Stimulated activated CD4-positive, alpha-beta T cell treated with anti-CD3 and anti-CD28 coated beads, Interleukin-4, amount 100 ng/mL, for 4 hours (primary cell): ENCODE measurements at regions not wholly inside any gene's neighbourhood (a gene's known extent, or its start where the extent isn't known, plus 50 kb on each side); places are given as distances from the start of the nearest gene placed in this dataset.

Experiments
- DNase-seq, 2 experiments: peaks; one replicate each; pipeline ENCODE4 v3.0.0-alpha.2; 2020

DNA sequence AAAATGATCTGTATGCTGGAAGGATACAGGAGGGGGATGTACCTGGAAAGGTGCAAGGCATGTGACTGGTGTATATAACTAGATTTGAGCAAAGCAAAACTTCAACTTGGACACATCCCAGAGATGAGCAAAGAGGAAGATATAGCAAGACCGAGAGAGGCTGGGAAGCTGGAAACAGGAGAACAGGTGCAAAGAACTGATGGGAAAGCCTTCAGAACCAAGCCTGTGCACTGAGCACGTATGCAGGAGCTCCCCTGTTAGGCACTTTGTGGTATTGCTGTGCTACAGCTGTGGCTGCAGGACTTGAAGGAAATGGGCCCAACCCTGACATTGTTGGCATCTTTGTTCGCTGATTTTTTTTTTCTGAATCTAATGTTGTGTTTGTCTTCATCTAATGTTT is 120.7 kb upstream of the PWP1 start:
- no peak for DNase-seq

DNA sequence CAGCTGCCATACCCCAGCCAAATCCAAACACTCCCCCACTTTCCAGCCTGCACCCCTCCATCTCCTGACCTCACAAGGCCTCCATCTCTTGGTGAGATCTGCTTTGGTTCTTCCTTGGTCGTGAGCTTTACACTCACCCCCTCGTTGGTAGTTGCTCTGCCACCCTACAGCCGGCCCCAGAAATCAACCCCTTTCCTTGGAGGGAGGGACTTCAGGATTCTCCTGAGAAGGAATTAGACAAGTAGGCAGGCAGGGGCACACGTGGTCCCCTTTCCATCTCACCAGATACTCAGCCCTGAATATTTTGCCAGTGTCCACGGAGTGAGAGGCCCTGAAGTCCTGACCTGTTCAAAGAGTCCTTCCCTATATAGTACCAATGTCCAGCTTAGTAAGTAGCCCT is 120.0 kb upstream of the PWP1 start:
- no peak for DNase-seq

DNA sequence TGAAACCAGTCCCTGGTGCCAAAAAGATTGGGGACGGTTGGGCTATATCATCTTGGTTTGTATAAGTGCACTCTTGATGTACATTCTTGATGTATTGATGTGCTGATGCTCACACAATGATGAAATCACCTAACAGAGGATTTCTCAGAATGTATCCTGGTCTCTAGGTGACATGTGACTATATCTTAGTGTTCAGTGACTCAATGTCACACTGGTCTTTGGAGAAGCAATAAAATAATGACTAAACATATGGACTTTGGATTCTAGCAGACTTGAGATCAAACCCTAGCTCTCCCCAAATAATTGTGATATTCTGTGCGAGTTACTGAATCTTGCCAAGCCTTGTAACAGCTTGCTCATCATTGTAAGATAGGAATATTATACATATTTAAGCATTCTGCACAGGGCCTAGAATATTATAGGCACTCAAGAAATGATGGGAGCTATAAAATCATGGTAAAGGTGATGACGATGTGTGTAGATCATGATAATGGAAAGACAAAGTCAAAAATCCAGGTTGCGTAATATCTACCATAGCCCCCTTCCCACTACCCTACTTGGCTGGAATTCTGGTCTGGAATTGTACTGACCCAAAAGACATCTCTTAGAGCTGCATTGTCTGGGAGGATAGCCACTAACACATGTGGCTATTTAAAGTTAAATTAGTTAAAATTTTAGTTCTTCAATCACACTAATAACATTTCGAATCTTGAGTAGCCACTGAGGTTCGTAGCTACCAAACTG is 117.6 kb upstream of the PWP1 start:
- DNase-seq: no peak

DNA sequence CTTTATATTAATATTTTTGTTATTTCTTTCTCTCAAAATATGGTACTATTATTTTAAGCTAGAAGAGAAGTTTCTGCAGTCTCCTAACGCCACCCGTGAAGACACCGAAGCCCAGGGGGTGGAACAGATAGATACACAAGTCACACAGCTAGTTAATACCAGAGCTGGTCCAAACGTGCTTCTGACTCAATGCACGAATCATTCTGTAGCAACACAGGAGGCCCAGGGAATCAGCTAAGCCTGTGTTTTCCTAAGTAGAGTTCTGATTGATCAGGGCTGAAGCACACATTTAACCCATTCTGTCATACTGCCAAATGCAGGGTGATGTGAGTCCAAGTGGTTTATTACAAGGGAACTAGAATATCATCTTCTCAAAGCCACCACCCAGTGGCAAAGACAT is 116.9 kb upstream of the PWP1 start:
- DNase-seq: no peak

DNA sequence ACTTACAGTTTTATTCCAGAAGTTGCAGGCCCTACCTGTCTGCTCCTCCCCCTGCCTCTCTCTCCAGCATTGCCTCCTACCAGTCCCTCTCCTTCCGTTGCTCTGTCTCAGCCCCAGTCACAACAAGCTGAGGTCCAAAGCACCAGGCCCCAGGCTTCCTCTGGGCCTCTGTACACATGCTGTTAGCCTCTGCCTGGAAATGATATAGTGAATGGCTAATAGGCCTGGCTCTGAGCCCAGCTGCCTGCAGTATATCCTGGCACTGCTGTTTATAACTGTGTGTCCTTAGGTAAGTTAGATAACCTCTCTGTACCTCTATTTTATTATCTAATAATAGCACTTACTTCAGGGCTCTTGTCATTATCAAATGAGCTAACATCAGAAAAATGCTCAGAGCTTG is 114.9 kb upstream of the PWP1 start:
- no peak for DNase-seq

DNA sequence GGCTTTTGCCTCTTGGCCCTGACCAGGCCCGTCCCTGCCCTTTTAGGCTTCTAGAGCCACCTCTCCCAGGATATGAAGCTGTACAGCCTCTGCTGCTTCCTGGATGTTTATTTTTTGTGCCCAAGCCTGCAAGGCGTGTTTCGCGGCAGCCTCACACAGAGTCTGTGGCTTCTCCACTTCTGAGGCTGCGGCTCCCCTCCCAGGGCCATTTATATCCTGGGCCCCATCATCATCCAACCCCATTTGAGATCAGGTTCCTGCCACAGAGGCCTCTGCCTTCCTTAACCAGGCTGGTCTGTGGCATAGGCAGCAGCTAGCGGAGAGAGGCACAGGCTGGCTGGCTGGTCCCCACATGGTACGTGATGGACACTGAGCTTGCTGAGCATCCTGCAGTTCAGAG is 114.1 kb upstream of the PWP1 start:
- DNase-seq: no peak

DNA sequence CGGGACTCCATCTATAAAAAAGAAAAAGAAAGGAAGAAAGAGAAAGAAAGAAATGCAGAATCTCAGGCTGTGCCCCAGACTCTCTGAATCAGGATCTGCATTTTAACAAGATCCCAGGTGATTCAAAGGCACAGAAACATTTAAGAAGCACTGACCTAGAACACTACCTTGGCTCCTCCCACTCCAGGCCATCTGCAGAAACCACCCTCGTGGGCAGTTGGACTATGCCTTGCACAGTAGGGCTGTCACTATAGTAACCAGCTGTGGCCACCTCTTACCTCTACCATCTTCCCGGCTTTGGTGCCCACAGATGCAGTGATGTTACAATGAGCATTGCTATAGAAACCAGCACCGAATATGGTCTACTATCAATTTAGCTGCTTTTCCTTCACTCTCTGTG is 110.9 kb upstream of the PWP1 start:
- no peak for DNase-seq

DNA sequence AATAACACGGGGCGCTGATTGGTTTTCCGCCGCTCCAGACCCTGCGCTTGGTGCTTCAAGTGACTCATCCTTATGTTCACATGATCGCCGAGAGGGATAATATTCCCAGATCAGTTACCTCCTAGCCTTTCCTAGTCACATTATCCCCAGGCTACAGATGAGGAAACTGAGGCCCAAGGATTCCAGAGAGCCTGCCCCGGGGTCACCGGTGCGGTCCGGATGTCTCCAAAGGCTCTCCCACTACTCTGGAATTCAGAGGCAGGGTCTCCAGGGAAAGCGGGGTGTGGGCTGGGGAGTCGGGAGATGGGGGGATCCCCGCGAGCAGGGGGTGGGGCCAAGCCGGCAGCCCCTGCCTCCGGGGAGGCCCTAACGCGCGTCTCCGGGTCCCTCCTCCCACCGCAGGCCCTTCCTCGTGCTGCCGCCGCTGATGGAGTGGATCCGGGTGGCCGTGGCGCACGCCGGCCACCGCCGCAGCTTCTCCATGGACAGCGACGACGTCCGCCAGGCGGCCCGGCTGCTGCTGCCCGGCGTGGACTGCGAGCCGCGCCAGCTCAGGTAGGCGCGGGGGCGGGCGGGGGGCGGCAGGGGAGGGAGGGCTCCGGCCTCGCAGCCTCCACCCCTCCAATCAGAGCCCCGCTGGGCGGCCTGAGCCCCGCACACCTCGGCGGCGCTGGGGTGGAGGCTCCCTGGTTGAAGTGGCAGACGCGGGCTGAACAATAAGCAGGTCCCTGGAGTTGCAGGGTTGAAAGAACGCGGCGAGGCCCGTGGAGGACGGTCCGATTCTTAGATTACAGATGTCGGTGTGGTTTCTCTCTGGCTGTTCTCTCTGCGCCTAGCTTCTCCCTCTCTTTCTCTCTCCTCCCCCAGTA is 104.6 kb upstream of the PWP1 start:
- no peak for DNase-seq

DNA sequence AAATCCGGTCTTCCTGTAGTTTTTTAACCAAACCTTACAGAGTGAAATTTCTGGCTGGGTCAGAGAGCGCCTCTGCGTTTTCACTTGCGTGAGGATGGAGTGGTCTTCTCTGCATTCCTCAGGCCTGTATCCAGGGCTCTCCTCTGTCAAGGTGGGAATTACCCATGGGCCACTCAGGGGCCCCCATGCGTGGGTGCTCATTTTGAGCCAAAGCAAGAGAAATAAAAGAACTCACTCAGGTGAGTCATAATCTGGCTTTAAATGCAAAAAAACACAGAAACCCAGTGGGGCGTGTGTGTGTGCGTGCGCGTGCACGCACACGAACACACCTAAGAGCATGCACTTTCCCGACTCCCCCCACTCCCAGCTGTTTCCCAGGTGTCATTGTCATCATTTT is 104.0 kb upstream of the PWP1 start:
- DNase-seq: no peak

DNA sequence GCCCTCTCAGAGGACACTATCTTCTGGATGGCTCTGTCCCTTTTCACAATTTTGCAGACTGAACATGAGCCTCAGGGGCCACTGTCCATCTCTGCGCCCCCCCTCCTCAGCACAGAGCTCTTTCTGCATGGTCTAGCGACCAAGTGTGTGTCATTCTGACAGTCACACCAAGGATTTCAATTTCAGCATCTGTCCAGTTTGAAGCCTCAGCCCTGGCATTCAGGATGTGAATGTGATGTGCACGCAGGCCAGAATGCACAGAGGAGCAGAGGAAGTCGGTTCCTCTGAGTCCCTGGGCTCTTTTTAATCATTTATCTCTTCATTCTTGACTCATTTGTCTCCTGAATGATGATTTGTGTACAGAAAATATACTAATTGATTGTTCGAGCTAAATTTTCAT is 102.0 kb upstream of the PWP1 start:
- no peak for DNase-seq

DNA sequence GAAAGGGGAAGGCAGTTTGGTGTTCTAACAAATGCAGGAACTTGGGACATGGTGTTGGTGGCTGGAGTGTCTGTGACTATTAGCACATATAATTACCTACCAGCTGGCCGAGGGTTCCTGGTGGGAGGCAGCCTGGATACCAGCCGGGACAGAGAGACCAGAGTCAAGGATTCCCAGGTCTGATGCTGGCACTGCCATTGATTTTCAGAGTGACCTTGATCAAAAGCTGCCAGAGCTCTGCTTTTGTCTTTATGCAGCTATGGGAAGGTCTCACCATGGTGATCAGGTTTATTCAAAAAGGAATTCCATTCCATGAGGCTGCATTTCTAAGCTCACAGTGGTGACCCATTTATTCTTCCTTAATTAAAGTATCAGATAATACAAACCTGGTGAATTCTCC is 101.0 kb upstream of the PWP1 start:
- DNase-seq: no peak

DNA sequence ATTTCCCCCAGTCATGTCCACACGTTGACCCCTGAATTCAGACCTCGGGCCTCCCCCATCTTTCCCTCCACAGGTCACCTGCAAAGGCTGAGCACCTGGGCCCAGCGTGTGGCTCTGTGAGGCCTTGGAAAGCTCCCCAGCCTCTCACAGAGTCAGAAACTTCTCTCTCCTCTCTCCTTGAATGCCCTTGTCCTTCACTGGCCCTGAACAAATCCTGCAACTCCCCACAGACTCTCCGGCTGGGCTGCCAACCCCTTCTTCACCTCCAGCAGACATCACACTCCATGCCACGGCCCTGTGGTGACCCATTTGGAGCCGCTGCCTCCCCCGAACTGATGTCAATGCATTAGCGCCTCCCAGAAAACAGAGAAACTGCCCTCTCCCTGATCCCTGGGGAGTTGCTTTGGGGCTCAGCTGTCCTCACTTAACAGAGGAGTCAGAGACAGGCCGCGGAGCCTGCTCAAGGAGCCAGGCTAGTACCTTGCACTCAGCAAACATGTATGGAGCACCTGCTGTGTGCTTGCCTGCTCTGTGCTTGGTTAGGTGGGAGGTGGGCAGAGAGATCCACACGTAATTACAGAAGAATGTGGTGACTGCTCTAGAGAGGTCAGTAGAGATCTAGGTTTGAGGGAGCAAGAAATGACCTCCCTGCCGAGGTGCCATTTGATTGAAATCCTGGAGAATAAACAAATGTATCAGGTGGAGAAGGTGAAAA is 99.2 kb upstream of the PWP1 start:
- DNase-seq: no peak

DNA sequence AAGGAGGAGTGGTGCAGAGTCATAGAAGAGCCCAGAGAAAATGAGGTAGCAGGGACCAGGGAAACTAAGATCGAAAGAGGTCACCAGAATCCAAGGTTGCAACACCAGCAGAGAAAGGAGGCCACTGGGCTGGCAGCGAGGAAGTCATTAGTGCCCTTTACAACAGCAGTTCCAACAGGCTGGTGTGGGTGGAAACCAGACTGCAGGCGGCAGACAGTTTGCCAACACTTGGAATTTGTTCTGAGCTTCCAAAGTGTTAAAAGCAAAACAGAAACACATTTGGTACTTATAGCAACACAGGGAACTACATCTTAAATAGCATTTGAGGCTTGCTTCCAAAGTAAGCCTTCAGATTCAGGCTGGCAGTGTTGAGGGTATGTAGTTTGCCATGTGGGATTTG is 95.2 kb upstream of the PWP1 start:
- no peak for DNase-seq

DNA sequence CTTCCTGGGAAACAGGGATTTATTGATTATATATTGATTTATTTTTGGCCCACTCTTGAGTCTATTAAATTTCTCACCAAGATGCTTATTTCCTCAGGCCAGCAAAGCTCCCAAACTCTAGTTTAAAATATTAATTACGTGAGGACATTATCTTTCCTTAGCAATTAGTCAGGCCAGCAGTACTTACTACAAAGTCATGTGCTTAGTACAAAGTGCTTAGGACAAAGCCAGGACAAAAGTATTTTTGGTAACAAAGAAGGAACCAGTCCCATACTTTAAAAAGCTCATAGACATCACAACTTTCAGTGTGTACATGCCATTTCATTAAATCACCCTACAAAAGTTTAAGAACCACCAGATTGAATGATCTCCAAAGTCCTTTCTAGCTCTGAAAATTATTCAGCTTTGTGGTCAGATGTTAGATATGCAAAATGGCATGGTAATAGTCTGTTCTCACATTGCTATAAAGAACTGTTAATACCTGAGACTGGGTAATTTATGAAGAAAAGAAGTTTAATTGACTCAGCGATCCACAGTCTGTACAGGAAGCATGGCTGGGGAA is 94.7 kb upstream of the PWP1 start:
- no peak for DNase-seq

DNA sequence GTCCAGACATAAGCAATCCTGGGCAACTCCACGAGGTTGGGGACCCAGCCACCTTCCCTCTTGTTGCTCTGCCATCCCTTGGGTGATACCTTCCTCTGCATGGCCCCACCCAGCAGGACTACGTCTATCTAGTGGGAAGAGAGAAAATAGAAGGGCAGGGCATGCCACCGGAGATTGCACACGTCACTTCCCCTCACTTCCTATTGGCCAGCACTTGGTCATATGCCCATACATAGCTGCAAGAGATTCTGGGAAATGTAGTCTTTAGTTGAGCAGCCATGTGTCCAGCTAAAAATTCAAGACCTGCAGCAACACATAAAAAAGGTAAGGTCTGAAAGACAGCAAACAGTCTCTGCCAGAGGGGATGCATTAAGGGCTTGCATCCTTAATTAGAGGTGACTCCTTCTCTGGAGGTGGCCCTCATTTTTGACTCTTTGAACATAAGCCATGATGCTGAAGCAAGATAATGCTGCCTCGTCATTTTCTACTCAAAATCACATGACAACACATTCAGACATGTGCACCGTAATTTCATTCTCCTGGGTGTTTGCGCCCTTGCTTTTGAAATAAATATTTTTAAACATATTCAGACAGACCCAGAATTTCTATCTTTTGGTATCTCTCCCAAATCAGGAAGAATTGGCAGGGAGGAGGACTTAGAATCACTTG is 91.8 kb upstream of the PWP1 start:
- DNase-seq: no peak

DNA sequence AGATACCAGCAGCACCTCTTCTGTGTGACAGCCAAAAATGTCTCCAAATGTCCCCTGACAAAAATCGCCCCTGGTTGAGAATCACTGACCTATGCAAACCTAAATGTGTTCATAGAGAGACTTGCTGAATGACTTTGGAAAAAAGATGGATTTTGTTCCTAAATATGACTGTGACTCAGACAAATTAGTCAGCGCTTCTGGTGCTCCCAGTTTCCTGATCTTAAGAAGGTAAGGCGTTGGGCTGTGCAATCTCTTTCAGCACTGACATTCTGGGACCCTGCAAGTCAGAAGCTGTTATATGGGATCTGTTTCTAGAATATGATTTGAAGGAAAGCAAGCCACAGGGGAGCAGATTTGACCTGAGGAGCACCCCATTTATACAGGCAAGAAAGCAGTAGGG is 90.6 kb upstream of the PWP1 start:
- no peak for DNase-seq

DNA sequence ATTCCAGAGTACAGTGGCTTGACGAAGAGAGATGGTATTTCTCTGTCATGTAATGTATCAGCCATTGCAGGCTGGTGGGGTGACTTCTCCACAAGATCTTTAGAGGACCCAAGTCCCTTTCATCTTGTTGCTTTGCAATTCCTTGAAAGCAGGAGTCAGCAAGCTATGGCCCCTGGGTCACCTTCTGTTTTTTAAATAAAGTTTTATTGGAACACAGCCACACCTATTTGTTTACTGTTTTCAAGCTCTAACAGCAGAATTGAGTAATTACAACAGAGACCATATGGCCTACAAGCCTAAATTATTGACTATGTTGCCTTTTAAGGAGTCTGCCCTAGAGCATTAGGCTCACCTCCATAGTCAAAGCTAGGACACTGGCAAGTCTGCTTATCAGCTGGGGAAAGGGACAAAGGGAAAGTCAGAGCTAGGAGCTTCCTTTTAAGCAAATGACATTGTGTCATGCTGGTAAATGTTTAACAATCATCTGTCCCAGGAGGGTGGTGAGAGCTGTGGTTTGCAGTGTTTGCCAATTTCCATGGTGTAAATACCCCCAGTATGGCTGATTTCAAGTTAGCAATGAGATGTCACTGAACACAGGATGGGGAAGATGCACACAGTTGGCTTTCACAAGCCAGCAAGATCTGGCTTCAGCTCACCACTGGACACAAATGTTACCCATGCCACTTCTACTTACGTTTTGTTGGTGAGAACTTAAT is 87.7 kb upstream of the PWP1 start:
- no peak for DNase-seq

DNA sequence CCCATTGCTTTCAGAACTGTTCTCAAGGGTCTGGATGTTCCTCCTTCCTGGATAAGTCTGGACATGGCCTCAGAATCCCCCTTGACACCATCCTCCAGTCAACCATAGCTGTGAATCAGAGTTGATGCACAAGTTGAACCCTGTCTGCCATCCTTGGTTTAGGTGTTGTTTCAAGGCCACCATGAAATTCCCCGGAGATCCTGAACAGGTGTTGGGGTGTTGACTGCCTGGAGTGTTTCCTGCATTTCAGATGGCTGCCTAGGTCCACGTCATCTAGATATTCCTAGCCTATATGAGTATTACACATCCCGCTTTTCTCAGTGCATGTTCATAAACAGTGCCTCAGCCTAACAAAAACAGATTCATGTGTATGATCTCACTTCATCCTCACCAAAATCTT is 86.7 kb upstream of the PWP1 start:
- DNase-seq: no peak

DNA sequence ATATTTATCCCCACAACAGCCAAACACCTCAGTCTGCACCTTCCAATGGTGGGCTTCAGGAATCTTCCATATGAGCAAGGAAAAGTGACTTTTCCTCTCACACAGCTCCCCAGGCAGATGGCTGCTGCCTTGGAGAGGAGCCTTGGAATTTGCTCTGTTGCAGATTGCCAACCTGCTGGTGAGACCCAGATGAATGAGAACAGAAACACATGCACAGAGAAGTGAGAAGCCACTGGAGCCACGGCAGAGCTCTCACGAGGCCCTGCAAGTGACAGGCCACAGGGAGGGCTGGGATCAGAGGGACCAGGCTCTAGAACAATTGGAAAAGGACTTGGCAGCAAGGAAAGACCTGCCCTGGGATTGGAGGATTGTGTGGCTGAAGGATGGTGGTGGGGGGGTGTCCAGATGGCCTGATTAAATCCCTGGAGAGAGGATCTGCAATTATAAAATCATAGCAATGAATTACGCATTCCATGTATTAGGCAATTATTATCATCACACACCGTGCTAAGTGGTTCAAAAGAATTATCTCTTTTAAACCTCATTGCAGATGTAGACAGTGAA is 84.9 kb upstream of the PWP1 start:
- no peak for DNase-seq

DNA sequence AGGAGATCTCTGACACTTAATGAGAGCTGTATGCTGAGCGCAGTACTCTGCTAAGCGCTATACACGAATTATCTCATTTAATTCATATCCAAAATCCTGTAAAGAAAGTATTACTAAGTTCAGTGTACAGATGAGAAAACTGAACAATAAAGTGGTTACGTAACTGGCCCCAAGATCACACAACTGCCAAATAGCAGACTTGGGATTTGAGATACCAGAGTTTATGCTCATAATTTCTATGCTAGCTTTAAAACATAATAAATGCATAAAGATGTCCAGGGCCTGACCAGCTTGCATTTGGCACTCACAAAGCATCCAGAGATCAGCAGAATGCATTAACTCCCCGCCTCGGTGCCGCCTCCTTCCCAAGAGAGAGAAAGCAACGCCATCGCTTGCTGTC is 83.2 kb upstream of the PWP1 start:
- no peak for DNase-seq

DNA sequence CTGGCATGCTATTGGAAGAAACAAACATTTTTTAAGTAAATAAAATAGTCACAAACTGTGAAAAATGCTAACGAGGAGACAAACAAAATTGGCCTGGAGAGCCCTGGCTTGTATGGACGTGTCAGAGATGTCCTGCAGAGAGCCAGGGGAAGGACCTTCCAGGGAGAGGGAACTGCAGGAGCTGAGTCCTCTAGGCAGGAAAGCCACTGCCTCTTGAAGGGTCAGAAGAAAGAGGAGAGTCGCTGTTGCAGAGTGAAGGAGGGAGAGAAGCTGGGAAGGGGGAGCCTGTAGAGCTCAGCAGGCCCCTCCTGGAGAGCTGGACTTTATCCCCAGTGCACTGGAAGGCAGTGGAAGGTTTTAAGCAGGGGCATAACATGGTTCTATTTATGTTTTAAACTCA is 80.3 kb upstream of the PWP1 start:
- DNase-seq: no peak
